Cardiac muscle cell (in vitro differentiated cells and primary cell): ENCODE measurements at regions not wholly inside any gene's neighbourhood (a gene's known extent, or its start where the extent isn't known, plus 50 kb on each side); places are given as distances from the start of the nearest gene placed in this dataset.

Source experiments
- DNase-seq, 2 donors: peaks; one replicate each; pipeline versions ENCODE4 v3.0.0 to v3.0.0-alpha.2; 2010 to 2017; ENCODE audit warnings: low read depth in 1 of 2, low spot score in 1 of 2
- H3K27ac ChIP-seq: fragments of 200-600 bp; sonication (generic); 2 replicates; pipeline ENCODE4 v1.5.1; 2016
- H3K27me3 ChIP-seq: fragments of 200-600 bp; sonication (generic); 2 replicates; pipeline ENCODE4 v1.6.0; 2016; ENCODE audit warnings: control low read depth
- H3K36me3 ChIP-seq: fragments of 200-600 bp; sonication (generic); 2 replicates; pipeline ENCODE4 v1.5.1; 2016; ENCODE audit warnings: control low read depth
- H3K4me1 ChIP-seq: fragments of 200-600 bp; sonication (generic); 2 replicates; pipeline ENCODE4 v1.8.1; 2017; ENCODE audit warnings: low read depth, mild to moderate bottlenecking, mixed run types
- H3K4me3 ChIP-seq: fragments of 200-600 bp; sonication (generic); 2 replicates; pipeline ENCODE4 v1.5.1; 2016; ENCODE audit warnings: mild to moderate bottlenecking
- H3K9me3 ChIP-seq: fragments of 200-600 bp; sonication (generic); 2 replicates; pipeline ENCODE4 v1.5.1; 2017; ENCODE audit warnings: low read depth, mild to moderate bottlenecking, control low read depth
- CTCF ChIP-seq: IDR thresholded peaks from 2 replicates; pipeline ENCODE4 v1.5.1; 2012; ENCODE audit warnings: low read depth, mild to moderate bottlenecking, low read length

- no peak overlapping the region for H3K4me3 ChIP-seq
- H3K36me3 ChIP-seq = no peaks in the 10 kb centered on the region
- DNase-seq = no peak
- H3K27me3 ChIP-seq = no peaks in the 10 kb centered on the region
- no peaks in the 10 kb centered on the region for H3K4me1 ChIP-seq
- no peaks in the 10 kb centered on the region for H3K9me3 ChIP-seq
- TF ChIP-seq CTCF = no peak
- no peak overlapping the region for H3K27ac ChIP-seq
Measured at GRCh38 chr18:73579698-73580097, 567.9 kb downstream of the FBXO15 start.

GRCh38 chr18:73577365-73577764 lies 570.3 kb downstream of the FBXO15 start:
- DNase-seq = no peak
- Histone ChIP-seq H3K27ac (no peak overlapping the region), H3K36me3 (no peaks in the 10 kb centered on the region), H3K4me3 (no peak overlapping the region), H3K4me1 (no peaks in the 10 kb centered on the region), H3K27me3 (no peaks in the 10 kb centered on the region), H3K9me3 (no peaks in the 10 kb centered on the region)
- TF ChIP-seq CTCF = no peak

DNA sequence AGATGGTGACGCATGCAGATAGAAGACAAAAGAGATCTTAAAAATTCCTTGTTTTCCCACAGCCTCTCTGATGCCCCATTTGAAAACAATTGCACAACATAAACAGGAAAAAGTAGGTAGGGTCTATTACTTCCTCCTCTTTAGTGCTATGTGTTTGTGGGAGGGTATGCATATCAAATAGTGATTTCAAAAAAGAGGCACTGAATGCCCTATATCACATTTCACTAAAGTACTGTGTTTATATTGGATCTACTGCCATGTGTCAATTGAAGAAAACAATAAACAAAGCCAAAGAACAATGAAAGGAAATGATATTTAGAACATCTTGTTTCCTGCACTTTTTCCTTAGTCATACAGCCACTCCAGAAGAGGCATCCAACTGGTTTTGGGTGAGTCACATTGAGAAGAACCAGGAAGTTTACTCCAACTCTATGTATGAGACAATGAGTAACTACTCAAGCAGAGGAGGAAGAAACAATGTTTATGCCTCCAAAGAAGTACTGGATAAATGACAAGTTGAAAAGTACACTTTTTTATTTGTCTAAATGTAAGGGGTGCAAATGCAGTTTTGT lies 583.6 kb downstream of the FBXO15 start:
- DNase-seq = peak in 1 of 2 donors; percentile 54

GRCh38 chr18:73563345-73563744 lies 584.3 kb downstream of the FBXO15 start:
- Histone ChIP-seq H3K9me3 (no peaks in the 10 kb centered on the region), H3K27ac (no peak overlapping the region), H3K4me1 (no peaks in the 10 kb centered on the region), H3K36me3 (no peaks in the 10 kb centered on the region), H3K4me3 (no peak overlapping the region), H3K27me3 (no peaks in the 10 kb centered on the region)
- no peak for TF ChIP-seq CTCF
- peak in 1 of 2 donors; percentile 21 for DNase-seq

More for the DNA sequence above, 583.6 kb downstream of the FBXO15 start:
- Histone ChIP-seq H3K36me3 (no peaks in the 10 kb centered on the region), H3K27me3 (no peaks in the 10 kb centered on the region), H3K4me3 (no peak overlapping the region), H3K27ac (no peak overlapping the region), H3K4me1 (no peaks in the 10 kb centered on the region), H3K9me3 (no peaks in the 10 kb centered on the region)
- no peak for TF ChIP-seq CTCF

- H3K4me1 ChIP-seq = no peaks in the 10 kb centered on the region
- no peak overlapping the region for H3K4me3 ChIP-seq
- H3K27me3 ChIP-seq = no peaks in the 10 kb centered on the region
- H3K9me3 ChIP-seq = no peaks in the 10 kb centered on the region
- no peaks in the 10 kb centered on the region for H3K36me3 ChIP-seq
- no peak for TF ChIP-seq CTCF
- H3K27ac ChIP-seq = no peak overlapping the region
- no peak for DNase-seq
Measured at GRCh38 chr18:73556904-73557303, 590.7 kb downstream of the FBXO15 start.
